GM23338 (cell line): ENCODE measurements at regions not wholly inside any gene's neighbourhood (a gene's known extent, or its start where the extent isn't known, plus 50 kb on each side); places are given as distances from the start of the nearest gene placed in this dataset.

ENCODE experiments used
- ATAC-seq: fragments of 200-7000 bp; cut with Tn5 transposase; 3 replicates; pipeline ENCODE4 v1.9.1; 2020
- DNase-seq: peaks from one replicate; pipeline ENCODE4 v3.0.0-alpha.2; 2015; ENCODE audit warnings: low spot score
- H2AFZ ChIP-seq: fragments of 200-600 bp; sonication (generic); 2 replicates; pipeline ENCODE4 v1.8.0; 2016; ENCODE audit warnings: antibody characterized with exemption, mild to moderate bottlenecking, moderate library complexity
- H3F3A ChIP-seq: fragments of 200-600 bp; sonication (generic); replicated peaks from 2 replicates; pipeline ENCODE4 v1.8.0; 2017; ENCODE audit warnings: antibody characterized with exemption, mixed run types, low read depth
- H3K27ac ChIP-seq: fragments of 200-600 bp; sonication (generic); 2 replicates; pipeline ENCODE4 v1.6.1; 2016; ENCODE audit warnings: low read depth
- H3K27me3 ChIP-seq: fragments of 200-600 bp; sonication (generic); 2 replicates; pipeline ENCODE4 v1.8.0; 2016; ENCODE audit warnings: mild to moderate bottlenecking, mixed run types, moderate library complexity; ENCODE audit not compliant: insufficient read depth
- H3K36me3 ChIP-seq: fragments of 200-600 bp; sonication (generic); 2 replicates; pipeline ENCODE4 v1.8.0; 2016; ENCODE audit warnings: mild to moderate bottlenecking; ENCODE audit not compliant: insufficient read depth
- H3K4me1 ChIP-seq: fragments of 200-600 bp; sonication (generic); 2 replicates; pipeline ENCODE4 v1.8.0; 2016; ENCODE audit warnings: mild to moderate bottlenecking, moderate library complexity; ENCODE audit not compliant: insufficient read depth
- H3K4me2 ChIP-seq: fragments of 200-600 bp; sonication (generic); 2 replicates; pipeline ENCODE4 v1.7.1; 2017; ENCODE audit warnings: mixed run types
- H3K4me3 ChIP-seq: fragments of 200-600 bp; sonication (generic); 2 replicates; pipeline ENCODE4 v1.6.1; 2016; ENCODE audit warnings: mixed run types
- H3K79me2 ChIP-seq: fragments of 200-600 bp; sonication (generic); replicated peaks from 2 replicates; pipeline ENCODE4 v1.8.0; 2017; ENCODE audit warnings: mild to moderate bottlenecking; ENCODE audit not compliant: insufficient read depth
- H3K9me2 ChIP-seq: fragments of 200-600 bp; sonication (generic); 2 replicates; pipeline ENCODE4 v1.8.0; 2017; ENCODE audit not compliant: insufficient read depth
- H4K20me1 ChIP-seq: fragments of 200-600 bp; sonication (generic); replicated peaks from 2 replicates; pipeline ENCODE4 v1.8.0; 2017; ENCODE audit warnings: mild to moderate bottlenecking; ENCODE audit not compliant: insufficient read depth
- H3K27ac Mint-ChIP-seq: 2 replicates; pipeline ENCODE4 v1.8.0; 2020; ENCODE audit warnings: inconsistent platforms, mild to moderate bottlenecking, moderate library complexity, mixed read lengths
- H3K27me3 Mint-ChIP-seq: 3 replicates; pipeline ENCODE4 v1.8.0; 2022; ENCODE audit warnings: low read depth, mild to moderate bottlenecking, moderate library complexity, mixed read lengths, inconsistent platforms; ENCODE audit not compliant: insufficient read depth, poor library complexity
- H3K36me3 Mint-ChIP-seq: 3 replicates; pipeline ENCODE4 v1.8.0; 2021; ENCODE audit warnings: low read depth, mild to moderate bottlenecking, inconsistent platforms, moderate library complexity, mixed read lengths
- H3K4me1 Mint-ChIP-seq: 3 replicates; pipeline ENCODE4 v1.8.0; 2020; ENCODE audit warnings: mild to moderate bottlenecking, inconsistent platforms, mixed read lengths
- H3K4me3 Mint-ChIP-seq: 3 replicates; pipeline ENCODE4 v1.8.0; 2021; ENCODE audit warnings: moderate library complexity, mild to moderate bottlenecking, inconsistent platforms, mixed read lengths
- H3K9me3 Mint-ChIP-seq: 3 replicates; pipeline ENCODE4 v1.8.0; 2020; ENCODE audit warnings: moderate library complexity, mild to moderate bottlenecking, inconsistent platforms, mixed read lengths
- CTCF ChIP-seq, 2 experiments: fragments of 200-600 bp in 1 of 2; sonication (generic) in 1 of 2; conservative IDR thresholded peaks; 2 replicates each; pipeline versions ENCODE4 v1.5.1 to v1.6.1; 2016 to 2017; ENCODE audit warnings: antibody characterized with exemption in 2 of 2, low read depth in 2 of 2, mild to moderate bottlenecking in 2 of 2, moderate library complexity in 1 of 2
- EZH2 ChIP-seq: fragments of 200-600 bp; sonication (generic); IDR thresholded peaks from one replicate; pipeline ENCODE4 v1.8.0; 2017; ENCODE audit warnings: antibody characterized with exemption, mild to moderate bottlenecking, low read depth; ENCODE audit not compliant: unreplicated experiment
- EZH2phosphoT487 ChIP-seq: fragments of 200-600 bp; sonication (generic); IDR thresholded peaks from one replicate; pipeline ENCODE4 v1.8.1; 2018; ENCODE audit warnings: antibody characterized with exemption; ENCODE audit not compliant: unreplicated experiment
- NANOG ChIP-seq: IDR thresholded peaks from 2 replicates; pipeline ENCODE4 v1.6.1; 2016; ENCODE audit warnings: antibody characterized with exemption, borderline replicate concordance
- POLR2AphosphoS5 ChIP-seq: IDR thresholded peaks from 2 replicates; pipeline ENCODE4 v1.6.1; 2016; ENCODE audit warnings: antibody characterized with exemption, low read depth
- ZNF331 ChIP-seq: fragments of 250-450 bp; sonication (Bioruptor Pico); IDR thresholded peaks from 2 replicates; pipeline ENCODE4 v1.5.0; 2020; ENCODE audit warnings: low read depth, mild to moderate bottlenecking, moderate library complexity
- ZNF462 ChIP-seq: fragments of 250-450 bp; sonication (Bioruptor Pico); IDR thresholded peaks from 2 replicates; pipeline ENCODE4 v1.5.0; 2020; ENCODE audit warnings: mild to moderate bottlenecking, moderate library complexity

- ATAC-seq = no peak
- Mint-ChIP-seq H3K27ac (no peak overlapping the region), H3K27me3 (no peaks in the 10 kb centered on the region), H3K36me3 (no peaks in the 10 kb centered on the region), H3K4me3 (no peak overlapping the region), H3K4me1 (peaks cover 16% of the 10 kb centered on the region), H3K9me3 (no peaks in the 10 kb centered on the region)
- no peak for TF ChIP-seq EZH2phosphoT487
- no peak for TF ChIP-seq POLR2AphosphoS5
- TF ChIP-seq ZNF462 (CRISPR knock-in tag) = no peak
- no peak for TF ChIP-seq NANOG
- no peak for TF ChIP-seq ZNF331 (CRISPR knock-in tag)
- no peaks in the 10 kb centered on the region for H3K79me2 ChIP-seq
- no peak overlapping the region for H3K27ac ChIP-seq
- no peaks in the 10 kb centered on the region for H3K27me3 ChIP-seq
- H3K4me1 ChIP-seq = no peaks in the 10 kb centered on the region
- H3K4me3 ChIP-seq = no peak overlapping the region
- no peaks in the 10 kb centered on the region for H4K20me1 ChIP-seq
- no peaks in the 10 kb centered on the region for H3K9me2 ChIP-seq
- H3K4me2 ChIP-seq = no peak overlapping the region
- no peaks in the 10 kb centered on the region for H3F3A ChIP-seq
- no peak for DNase-seq
- no peaks in the 10 kb centered on the region for H3K36me3 ChIP-seq
- peak overlapping the region; percentile 52 for H2AFZ ChIP-seq
Measured at GRCh38 chr2:22604136-22604535, 780.8 kb upstream of the KLHL29 start.

- H4K20me1 ChIP-seq = no peaks in the 10 kb centered on the region
- H2AFZ ChIP-seq = no peak overlapping the region
- no peaks in the 10 kb centered on the region for H3K36me3 ChIP-seq
- no peak overlapping the region for H3K27ac ChIP-seq
- Mint-ChIP-seq H3K36me3 (no peaks in the 10 kb centered on the region), H3K9me3 (no peaks in the 10 kb centered on the region), H3K4me1 (peaks cover under 1% of the 10 kb centered on the region; the same call in 1 of the 3 replicates), H3K27me3 (no peaks in the 10 kb centered on the region), H3K27ac (no peak overlapping the region), H3K4me3 (no peak overlapping the region)
- peak; percentile 10 for DNase-seq
- H3K4me2 ChIP-seq = no peak overlapping the region
- H3K9me2 ChIP-seq = 0 out of 2 replicates have a peak, but pooled peaks cover 3% of the 10 kb centered on the region
- no peaks in the 10 kb centered on the region for H3K79me2 ChIP-seq
- no peak overlapping the region for H3K4me3 ChIP-seq
- H3K4me1 ChIP-seq = no peaks in the 10 kb centered on the region
- H3F3A ChIP-seq = no peaks in the 10 kb centered on the region
- H3K27me3 ChIP-seq = no peaks in the 10 kb centered on the region
- ATAC-seq = no peak
- no peak for TF ChIP-seq EZH2
- peak; percentile 23 to 45; a peak in 2 of 4 replicates for TF ChIP-seq CTCF (conservative IDR thresholded peaks at IDR 0.05; ENCODE audit: low read depth in 2 of 2)
Measured at GRCh38 chr2:22616031-22616430, 768.9 kb upstream of the KLHL29 start.
